Activated CD8-positive, alpha-beta memory T cell treated with anti-CD3 and anti-CD28 coated beads for 1 hour (primary cell): ENCODE measurements at regions not wholly inside any gene's neighbourhood (a gene's known extent, or its start where the extent isn't known, plus 50 kb on each side); places are given as distances from the start of the nearest gene placed in this dataset.

ENCODE experiments used
- DNase-seq, 2 donors: peaks; one replicate each; pipeline ENCODE4 v3.0.0-alpha.2; 2020; ENCODE audit warnings: low read depth in 1 of 2; ENCODE audit errors: extremely low read depth in 1 of 2

DNA sequence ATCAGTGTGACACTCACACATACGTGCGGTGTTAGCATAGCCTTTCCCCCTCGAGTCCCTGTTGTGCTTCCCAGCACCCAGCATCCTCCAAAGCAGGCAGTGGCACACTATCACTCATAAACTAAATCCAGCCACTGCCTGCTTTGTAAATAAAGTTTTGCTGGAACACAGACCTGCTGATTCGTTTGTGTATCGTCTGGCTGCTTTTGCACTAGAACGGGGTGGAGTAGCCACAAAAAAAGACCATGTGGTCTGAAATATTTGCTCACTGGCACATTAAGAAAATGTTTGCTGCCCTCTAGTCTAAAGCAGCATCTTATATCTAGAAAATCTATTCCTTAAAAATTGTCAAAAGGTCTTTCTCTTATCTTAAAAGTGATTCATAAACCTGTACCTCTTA, 341.2 kb upstream of the ZFHX3 start:
- DNase-seq = no peak

DNA sequence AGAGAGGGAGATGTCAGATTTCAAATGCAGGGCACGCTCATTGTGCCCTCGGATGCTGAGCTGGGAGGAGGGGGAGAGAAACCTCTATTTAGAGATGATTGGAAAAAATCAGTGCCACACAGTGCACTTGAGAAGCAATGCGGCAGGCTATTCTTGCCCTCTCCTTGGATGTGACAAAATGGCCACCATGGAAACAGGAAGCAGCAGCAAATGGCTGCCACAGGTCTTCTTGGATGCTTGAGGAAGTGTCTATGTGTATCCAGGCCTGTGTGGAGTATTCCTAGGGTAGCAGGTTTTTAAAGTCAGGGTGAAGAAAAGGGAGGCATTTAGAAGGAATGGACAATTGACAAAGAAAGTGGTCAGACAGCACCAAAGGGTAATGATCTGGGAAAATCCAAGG, 340.1 kb upstream of the ZFHX3 start:
- DNase-seq = no peak

DNA sequence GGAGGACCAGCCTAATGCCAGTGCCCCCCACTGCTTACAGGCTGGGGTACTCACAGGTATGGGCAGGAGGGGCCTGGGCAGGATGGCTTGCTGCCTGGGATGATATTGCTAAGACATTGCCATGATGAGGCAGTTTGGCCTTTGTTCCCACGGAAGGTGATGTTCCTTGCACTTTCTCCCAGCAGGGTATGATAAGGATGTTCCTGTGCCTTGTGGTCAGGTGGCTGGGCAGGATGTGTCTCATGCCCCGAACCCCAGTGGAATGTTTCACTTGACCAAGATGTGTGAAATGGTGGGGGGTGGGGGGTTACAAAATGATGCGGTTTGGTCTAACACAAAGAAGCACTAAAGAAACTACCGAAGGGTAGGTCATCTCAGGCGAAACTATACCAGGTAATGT, 337.8 kb upstream of the ZFHX3 start:
- no peak for DNase-seq

DNA sequence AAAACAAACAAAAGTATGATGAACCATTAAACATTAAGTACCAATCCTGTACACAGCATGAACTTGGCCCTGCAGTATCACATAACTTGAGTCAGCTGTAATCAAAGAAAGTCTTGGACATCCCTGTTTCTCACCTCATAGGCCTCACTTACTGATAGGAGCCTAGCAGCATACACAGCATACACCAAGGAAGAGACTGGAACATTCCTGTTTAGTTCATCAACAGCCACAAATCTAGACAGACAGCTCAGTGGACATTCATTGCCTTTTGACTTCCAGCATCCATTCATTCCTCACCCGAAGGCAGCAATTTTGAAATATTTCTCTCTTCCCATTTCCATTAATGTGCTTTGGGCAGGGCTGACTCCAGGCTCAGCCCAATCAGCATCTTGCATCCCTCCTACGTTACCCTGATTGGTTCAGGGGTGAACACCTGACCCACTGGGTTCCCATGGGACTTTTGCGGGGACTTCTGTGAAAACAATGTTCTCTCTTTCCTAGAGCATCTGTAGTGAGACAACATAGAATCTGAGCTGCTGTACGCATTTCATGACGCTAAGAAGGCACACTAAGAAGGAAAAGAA, 336.7 kb upstream of the ZFHX3 start:
- no peak for DNase-seq

DNA sequence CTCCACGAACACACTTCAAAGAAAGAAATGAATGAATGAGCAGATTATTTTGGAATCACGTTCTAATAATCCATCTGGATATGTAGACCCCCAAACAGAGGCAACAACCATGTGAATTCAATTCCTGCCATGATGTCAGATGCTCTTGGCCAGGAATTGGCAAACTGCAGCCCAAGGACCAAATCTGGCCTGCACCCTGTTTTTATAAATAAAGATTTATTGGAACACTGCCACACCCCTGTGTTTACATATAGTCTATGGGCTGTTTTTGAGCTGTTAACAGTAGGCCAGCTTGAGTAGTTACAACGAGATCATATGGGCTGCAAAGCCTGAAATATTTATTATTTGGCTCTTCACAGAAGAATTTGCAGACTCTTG, 336.0 kb upstream of the ZFHX3 start:
- no peak for DNase-seq

DNA sequence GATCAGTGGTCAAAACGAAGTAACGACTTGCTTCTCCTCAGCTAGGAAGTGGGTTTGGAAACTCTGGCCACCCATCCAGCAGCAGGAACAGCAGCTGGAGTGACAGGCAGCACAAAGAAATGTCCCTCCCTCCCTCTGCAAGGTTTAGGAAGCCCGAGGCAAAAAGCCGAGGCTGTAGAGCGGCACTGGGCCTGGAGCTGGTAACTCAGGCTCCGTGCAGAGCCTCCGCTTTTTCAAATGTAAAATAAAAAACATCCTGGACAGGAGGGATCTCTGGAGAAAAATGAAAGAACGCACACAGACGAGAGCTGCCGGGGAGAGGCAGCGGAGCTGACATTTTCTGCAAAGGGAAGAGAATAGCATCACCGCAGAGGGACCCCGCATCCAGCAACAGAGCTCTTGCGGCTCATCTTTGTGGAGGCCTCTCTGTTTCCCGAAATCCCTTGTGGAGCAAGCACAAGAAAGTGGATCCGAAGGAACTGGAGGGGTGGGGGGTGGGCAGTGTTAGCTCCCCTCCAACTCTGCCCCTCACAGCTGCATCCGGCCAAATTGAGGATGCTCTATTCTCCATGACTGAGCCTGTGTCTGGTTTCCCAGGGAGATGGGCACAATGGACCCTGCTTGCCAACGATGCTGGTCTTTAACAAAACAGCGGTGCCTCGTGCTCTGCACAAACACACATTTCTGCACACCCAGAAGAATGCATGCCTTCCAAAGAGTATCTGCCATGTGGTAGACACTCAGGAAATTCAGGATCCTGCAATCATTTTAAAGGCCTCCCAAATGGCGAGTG, 335.5 kb upstream of the ZFHX3 start:
- no peak for DNase-seq

DNA sequence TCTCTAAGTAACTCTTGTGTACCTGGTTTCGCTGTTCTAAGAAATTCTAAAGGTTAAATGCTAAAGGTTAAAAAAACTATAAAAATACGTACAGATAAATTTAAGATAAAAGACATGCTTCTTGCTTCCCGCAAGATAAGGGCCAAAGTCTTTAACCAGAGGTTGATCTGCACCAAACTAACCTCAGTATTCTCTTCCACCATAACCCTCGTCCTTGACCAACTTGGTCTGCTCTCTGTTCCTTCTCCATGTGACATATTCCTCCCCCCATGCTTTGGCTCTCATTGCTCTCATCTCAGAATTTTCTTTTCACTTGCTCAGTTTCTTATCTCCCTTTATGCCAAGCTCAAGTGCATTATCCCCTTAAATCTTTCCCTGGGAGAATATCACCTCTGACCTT, 330.5 kb upstream of the ZFHX3 start:
- no peak for DNase-seq

DNA sequence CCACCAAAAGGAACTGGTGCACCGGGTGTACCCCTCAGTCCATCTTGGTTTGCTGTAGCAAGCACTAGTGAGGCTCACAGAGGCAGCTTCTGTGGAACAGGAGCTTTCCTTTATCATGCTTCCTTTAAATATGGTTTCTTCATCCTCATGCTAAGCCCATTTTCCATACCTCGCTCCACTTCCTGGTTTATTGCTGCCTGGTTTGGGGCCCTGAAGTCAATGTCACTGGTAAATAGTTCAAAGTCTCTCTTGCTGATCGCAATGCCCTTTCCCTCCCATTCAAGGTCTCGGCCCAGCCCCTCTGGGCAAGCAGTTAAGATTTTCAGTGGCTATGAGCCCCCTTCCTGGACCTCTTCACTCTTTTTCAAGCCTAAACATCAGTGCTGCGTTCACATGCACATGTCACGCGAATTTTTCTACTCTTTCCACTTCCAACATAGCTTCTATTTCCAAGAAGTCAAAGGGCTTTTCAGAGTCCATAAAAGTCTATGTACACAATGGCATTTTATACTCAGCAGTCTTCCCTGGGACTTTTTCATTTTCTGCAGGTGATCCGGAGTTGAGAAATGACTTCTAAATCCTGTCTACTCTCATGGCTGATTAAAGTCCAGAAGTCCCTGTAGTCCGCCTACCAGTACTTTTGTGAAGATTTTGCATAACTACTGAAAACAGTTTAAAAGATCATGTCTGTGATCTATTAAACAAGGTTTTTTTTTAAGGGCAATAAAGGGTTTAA, 323.8 kb upstream of the ZFHX3 start:
- no peak for DNase-seq

DNA sequence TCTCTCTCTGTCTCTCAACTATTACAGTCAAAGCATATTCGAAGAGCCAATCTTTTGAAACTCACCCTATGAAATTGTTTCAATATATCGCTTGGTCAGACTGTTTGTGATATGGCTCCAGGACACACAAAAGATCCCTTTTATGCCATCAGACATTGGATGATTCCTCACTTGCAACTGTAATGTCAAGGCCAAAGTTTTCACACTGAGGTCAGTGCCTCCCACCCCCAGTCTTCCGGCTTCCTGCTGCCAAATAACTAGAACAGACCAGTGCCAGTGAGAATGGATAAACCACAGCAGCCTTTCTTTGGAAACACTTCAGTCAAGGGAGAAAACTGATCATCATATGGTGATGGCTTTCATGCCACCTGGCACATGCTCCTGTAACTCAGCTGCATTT, 321.9 kb upstream of the ZFHX3 start:
- DNase-seq = no peak

DNA sequence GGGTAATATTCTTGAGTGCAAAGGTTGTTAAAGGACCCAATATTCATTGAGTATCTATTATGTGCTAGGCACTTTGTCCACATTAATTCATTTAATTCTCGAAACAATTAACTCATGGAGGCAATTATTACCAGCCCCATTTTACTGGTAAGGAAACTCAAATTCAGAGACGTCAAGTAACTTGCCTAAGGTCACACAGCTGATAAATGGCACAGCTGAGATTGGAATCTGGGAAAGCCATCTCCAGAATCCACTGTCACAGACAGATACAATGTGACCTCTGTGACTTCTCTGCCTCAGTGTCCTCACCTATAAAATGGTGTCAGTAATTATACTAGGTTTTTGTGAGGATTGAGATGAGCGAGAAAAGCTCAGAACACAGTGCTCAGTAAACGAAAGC, 320.8 kb upstream of the ZFHX3 start:
- no peak for DNase-seq

DNA sequence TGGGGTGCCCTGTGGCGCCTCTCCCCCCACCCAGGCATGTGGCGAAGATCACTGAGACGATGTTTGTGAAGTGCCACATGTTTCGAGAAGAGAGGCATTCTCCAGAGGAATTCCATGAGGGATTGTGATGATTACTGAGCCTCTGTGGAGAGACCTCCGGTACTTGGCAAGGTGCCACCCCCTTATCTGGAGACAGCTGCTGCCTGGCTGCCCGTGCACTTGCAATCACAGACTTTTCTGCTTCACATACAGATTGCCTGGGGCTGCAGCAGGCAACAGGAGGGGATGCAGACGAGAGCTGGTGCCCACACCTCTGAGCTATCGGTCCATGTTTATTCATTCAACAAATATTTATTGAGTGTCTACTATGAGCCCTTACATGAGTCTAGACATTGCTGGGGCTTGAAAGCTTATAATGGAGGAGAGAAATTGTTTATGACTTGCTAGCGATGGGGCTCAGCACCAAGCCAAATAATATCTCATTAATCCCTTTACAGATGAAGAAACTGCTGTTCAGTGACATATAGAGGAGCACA, 317.2 kb upstream of the ZFHX3 start:
- DNase-seq = no peak

DNA sequence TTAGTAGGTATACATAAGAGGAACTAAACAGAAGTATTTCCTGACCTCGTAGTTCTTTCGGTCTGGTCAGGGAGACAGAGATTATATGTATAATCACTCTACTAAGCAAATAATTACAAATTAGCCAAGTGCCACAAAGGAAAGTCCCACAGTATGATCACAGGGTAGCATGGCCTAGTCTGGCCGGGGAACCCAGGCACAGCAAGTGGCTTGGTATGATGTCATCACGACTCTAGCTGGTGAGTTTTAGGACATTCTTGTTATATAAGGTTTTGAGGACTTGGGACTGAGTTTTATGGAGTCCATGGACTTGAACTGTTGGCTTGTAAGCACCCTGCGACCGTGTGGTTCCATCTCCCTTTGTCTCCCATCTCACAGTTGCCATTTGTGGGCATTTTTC, 316.5 kb upstream of the ZFHX3 start:
- DNase-seq = no peak

DNA sequence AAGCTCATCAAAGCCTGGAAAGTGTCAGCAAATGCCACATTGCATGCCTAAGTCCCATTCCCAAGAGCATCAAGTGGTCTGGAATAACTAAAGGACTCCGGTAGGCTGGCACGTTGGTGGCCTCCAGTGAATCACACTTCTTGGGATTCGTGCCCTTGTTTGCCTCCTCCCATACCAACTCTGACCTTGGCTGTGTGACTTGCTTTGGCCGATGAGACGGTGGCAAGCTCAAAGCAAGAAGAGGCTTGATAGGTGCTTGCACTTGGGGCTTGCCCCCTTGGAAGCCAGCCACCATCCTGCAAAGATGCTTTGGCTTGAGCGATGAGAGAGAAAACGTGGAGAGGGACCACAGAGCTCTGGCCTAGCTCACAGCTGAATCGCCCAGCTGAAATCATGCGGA, 313.1 kb upstream of the ZFHX3 start:
- DNase-seq = no peak

DNA sequence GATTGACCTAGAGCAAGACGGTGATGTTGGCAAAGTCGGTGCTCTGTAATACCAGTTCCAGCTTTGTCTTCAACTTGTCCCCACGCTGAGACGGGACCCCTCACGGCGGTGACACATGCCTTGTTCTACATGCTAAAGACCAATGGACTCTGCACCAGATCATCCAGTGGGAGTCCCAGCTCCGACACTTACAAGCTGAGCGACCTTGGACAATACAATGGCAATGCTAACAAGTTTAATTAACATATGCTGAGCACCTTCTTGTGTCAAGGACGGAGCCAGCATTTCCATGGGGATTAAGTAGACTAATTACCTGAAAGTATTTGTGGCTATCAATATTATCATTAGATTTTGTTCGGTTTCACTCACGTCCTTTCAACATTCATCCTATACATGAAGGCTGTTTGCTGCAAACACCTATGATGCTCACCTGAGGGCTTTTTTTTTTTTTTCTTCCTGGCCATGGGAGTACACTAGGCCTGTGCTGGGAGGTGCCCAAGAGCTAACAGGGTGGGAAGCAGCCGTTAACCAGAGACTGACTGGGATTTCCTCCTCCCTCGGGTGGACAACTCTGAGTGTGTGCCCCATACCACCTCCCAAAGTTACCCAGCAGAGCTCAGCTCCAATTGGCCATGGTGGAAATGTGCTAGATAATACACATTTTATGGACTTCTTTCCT, 308.6 kb upstream of the ZFHX3 start:
- DNase-seq = no peak

DNA sequence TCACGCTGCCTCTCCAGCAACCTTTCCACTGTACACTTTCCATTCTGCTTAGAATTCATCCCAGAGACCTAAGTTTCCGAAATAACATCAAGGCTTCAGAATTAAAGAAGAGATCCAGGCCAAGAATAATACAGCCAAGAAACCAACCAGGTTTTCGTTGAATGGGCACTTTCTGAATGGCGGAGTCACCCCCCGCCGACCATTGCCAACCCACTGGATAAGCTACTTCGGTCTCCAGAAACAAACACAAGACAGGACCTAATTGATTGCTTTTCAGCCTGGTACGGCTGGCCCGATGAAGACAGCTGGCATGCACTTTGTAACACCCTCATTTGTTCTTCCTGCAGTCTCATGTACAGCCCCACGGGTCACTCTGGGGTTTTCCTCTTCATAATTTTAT, 308.1 kb upstream of the ZFHX3 start:
- DNase-seq = no peak

DNA sequence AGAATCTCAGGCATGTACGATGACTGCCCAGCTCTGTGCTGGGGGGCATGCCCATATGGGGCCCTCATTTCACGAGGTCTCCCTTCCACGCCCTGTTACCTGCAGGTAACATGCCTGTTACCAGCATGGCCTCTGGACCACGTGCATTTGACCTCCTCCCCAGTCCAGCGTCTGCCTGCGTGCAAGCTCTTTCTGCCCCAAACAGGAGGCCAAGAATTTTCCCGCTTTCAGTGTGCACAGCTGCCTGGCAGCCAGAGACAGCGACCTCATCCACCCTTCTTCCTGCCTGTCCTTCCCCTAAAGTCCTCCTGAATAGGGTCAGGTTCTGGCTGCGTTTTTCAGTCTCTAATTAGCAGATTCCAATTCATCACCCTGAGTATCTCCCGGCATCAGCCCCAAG, 306.5 kb upstream of the ZFHX3 start:
- no peak for DNase-seq

DNA sequence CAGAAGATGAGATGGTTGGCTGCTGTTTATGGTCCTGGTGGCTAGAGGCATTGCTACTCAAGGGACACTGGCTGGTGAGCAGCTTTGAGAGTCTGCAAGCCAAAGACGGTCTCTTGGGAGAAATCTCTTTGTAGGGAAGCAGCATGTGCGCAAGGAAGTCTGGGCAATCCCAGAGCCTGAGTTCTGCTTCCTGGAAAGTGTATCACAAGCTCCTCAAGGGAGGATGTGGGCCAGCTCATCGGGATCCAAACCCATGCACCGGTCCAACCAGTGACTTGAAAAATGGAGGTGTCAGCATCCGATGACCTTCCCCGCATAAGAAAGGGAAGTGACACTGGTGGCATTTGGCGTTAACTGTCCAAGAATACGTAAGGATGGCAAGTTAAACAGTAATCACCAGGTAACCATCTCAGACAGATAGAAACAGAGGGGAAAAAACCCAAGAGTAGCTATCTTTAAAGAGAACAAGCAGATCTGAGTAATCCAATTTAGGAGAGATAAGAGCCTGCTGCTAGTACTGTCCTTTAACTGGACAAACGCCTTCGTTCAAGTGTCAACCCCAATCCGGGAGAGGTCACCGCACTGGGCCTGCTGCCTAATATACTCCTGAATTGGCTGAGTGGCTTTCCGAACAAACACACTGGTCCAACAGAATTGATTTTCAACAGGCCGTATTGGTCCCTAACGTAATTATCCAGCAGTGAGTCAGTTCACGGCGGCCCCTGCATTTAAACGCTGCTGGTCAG, 303.0 kb upstream of the ZFHX3 start:
- DNase-seq = no peak

DNA sequence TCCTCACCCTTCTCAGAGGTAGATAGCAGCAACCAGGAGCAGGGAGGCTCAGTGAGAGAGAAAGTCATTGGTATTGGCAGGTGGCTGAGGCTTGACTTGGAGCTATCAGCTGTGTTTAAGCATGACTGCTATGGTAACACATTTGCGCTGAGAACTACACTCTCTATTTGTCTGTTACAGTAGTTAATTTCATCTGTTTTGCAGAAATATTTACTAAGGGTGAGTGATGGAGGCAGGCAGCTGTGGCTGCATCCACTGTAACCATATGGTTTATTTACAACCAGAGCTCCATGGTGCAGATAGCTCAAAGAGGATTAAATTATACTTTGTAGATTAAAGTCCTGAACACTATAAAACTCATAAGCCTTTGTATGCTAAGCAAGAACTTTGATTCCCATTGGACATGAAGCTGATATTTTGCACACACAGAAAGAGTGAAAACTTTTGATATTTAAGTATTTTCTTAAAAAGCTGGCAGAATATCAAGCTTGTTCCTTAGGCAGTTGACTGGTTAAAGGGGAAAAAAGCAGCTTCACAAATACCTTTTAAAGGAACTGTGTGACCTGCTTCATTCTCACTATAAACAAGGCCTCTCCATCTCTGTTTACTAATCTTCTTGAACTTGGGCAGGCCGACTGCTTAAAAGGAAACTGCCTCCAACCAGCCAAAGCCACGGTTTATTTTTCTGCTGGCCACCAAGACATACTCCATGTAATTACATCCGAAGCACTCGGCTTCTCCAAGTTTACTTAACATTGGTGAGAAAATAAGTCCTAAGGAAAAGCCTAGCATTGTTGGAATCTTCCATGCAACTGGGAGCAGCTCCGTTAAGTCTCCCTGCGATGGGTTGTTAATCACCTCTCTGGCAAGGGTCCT, 299.8 kb upstream of the ZFHX3 start:
- no peak for DNase-seq

DNA sequence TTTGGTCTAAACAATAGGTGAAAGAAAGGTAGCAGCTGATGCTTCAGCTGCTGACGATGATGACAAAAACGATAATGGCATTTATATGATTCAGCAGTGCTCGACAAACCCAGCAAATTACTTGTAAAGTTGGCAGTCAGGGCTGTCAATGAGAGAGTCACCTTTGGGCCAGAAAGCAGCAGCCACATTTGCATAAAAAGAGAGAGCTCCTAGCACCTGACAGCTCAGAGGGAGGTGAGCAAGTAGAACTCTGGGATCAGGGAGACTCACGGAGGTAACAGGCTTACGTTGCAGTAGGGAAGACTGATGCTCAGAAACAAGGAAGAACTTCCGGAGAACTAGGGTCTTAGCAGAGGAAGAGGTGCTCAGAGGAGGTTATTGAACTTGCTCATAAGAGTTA, 291.9 kb upstream of the ZFHX3 start:
- no peak for DNase-seq
